DMS79 treated with DMSO at 0.1 percent for 48 hours (cell line): ENCODE measurements at regions not wholly inside any gene's neighbourhood (a gene's known extent, or its start where the extent isn't known, plus 50 kb on each side); places are given as distances from the start of the nearest gene placed in this dataset.

ENCODE experiments used
- DNase-seq: peaks from one replicate; lab custom pipeline; 2025; lab: John Stamatoyannopoulos, UW

DNA sequence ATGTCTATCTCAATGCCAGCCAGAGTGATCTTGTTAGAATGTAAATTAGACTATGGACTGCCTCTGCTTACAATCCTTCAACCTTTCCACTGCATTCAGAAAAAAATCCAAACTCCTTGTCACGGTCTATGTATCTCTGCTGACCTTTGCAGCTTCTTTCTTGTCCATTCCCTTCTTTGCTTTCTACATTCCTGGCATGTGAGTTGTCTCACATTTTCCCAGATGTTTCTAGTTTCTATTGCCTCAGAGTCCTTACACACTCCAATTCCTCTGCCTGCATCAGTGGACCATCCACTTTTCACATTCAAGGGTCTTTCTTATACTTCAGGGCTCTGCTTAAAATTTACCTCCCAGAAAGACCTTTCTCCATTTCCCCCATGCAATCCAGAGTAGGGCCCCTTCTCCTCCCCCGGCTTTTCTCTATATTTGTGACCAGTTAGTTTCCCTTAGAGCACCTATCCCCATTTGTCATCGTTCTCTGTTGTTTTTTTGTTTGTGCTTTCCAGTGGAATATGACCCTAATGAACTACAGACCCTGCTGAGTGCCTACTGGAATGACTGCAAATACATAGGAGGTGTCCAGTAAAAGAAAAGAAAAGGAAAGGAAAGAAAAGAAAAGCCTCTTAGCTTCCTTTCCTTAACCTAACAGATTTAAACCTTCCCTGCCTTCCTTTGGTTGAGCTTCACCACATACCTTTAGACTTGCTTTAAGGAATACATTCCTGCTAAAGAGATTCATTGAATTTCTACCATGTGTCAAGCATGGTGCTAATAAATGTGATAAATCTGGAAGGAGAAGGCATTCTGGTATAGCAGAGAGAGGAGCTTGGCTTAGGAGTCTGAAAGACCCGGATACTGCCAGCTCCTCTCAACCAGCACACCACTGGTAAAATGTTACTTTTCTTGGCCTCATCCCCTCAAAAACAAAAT lies 102.0 kb downstream of the DIRAS3 start:
- DNase-seq, result no peak

DNA sequence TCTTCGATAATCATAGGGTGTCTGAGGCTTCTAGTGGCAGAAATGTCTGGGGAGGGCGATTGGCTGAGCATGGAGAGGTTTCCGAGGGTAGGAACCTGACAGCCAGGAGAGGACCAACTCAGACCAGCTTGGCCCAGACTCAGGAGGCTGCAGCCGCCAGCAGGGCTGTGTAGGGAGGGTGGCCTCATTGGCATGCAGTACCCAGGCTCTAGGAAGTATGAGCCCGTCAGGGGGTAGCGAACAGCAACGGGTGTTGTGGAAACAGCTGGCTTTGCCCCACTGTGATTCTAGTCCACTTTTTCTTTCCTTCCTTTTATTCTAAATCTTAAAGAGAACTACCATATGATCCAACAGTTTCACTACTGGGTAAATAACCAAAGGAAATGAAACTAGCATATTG lies 103.3 kb downstream of the DIRAS3 start:
- no peak for DNase-seq

DNA sequence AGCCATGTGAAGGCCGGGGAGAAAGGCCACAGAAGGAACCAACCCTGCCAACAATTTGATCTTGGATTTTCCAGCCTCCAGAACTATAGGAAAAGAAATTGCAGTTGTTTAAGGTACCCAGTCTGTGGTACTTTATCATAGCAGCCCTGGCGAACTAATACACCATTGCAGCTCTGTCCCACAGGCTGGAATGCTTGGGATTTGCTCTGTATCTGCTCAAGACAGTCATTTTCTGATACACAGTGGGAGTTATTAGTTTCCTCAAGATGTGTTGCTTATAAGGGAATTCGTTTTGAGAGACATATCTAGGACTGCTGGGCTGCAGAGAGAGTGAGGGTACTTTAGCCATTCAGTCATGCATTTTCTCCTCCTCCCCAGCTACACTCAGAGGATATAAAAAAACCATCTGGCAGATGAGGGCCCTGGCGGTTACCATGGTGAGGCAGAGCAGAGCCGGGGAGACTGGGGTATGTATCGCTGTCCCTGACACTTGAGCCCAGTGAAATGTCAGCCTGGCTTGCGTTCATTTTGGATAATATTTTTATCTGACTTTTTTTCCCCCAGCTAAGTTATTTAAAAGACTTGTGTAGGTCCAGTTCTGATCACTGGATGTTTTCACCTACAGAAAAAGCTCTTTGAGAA lies 104.6 kb downstream of the DIRAS3 start:
- peak; percentile 33 for DNase-seq

DNA sequence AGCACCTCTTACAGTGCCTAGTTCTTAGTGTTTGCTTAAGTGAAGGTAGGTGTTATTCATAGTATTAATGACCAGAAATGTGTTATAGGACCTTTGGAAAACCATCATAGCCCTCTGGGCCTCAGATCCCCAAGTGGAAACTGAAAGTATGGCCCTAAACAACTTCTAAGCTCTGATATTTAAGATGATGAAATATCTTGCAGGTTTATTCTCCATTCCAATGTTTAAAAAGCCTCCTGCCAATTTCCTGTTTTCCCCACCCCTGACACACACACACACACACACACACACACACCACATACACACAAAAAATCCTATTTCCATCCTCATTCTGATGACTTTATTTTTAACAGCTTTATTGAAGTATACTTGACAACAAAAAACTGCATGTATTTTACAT lies 108.2 kb downstream of the DIRAS3 start:
- no peak for DNase-seq

DNA sequence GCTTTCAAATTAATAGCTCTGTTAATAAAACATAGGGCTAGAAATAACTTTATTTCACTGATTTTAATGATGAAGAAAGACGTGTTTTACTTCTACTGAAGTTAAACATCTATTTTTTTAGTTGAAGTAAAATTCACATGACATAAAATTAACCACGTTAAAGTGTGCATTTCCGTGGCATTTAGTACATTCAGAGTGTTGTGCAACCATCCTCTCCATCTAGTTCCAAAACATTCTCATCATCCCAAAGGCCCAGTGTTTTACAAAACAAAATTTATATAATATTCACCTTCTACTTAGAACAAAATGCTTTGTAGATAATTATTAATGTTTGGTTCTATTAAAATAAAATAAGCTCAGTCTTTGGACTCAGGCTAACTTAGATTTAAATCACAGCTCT lies 108.5 kb upstream of the GNG12 start:
- no peak for DNase-seq

DNA sequence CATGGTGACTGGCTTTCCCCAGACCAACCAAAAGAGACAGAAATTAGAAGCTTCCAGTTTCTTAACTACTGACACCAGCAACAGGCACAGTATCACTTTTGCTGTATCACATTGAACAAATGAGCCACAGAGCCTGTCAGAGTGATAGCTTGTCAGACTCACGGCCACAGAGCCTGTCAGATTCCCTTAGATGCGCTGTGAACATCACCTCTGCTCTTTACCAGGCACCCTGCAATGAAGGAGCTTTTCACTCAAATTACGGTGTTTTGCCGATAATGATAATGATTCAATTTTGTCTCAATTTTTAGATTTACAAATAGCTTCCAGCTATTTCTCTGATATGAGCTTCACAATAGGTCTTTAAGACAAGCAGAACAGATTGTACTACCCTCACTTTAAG lies 107.9 kb upstream of the GNG12 start:
- no peak for DNase-seq

DNA sequence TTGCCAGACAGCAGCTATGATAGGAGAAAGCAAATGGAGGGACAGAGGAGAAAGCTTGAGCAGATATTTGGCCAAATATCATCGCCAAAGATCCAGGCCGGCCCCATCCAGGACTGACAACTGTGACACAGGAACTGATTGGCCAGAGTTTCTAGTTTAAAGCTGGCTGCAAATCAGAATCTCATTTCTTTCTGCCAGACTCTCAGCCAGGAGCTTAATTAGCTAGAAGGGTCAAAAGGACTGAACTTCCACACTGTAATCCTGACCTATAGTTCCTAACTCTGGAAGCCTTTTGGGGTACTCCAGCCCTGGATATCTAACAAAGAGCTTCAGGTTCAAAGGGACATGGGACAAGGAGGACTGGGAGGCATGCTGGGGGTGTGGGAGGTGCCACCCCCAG lies 106.7 kb upstream of the GNG12 start:
- no peak for DNase-seq

DNA sequence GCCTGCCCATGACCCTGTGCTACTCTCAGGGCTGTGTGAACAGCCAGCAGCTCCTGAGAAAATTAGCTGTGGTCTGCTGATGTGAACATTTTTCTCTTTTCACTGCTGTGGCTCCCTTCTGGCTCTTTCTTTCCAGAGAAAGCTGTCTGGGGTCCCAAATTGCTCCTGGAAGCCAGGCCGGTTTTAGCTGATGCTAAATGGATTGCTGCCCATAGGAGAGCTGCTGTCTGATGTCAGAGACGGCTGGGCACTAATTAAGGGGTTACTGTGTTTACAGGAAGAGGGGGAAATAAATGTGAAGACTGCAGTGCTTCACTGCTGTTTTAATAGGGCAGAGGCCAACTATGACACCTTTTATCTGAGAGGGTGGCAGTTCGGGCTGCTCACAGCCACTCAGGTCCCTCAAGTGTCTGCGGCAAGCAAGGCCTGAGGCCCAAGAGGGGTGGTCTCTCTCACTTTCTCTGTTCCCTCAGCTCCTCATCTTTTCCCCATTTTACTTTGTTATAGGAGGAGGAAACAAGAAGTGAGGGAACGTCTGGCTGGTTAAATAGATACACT lies 106.0 kb upstream of the GNG12 start:
- DNase-seq, result no peak

DNA sequence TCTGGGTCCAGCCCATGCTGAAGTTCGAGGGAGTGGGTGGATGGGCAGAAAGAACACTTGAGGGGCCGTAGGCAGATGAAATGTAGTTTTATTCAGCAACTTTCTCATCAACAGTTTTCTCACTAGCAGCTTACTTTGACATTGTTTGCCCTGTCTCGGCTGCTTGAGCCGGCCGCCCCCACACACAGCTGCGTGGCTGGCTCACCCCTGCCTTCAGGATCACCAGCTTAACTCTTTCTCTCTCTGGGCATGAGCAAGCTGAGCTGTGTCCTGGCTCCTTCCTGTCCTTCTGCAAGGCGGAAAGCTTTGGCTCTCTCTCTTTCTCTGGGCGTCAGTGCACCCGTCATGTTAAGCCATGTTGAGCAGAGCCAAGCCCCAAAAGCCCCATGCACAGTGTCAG lies 104.4 kb upstream of the GNG12 start:
- DNase-seq, result no peak

DNA sequence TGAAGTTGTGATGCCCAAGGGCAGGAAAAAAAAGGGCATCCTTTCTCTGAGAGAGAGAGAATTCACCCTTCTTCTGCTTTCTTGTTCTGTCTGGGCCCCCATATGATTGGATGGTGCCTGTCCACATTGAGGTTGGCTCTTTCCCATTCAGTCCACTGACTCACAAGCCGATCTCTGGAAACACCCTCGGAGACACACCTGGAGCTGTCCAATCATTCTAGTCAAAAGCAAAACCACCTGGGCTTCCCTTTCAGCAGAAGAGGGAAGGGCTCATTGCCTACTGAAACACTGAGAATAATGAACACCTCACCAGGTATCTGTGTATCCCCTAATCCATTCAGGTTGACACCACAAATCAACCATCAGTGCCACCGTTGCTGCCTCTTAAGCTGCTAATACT lies 103.7 kb upstream of the GNG12 start:
- DNase-seq, result no peak

DNA sequence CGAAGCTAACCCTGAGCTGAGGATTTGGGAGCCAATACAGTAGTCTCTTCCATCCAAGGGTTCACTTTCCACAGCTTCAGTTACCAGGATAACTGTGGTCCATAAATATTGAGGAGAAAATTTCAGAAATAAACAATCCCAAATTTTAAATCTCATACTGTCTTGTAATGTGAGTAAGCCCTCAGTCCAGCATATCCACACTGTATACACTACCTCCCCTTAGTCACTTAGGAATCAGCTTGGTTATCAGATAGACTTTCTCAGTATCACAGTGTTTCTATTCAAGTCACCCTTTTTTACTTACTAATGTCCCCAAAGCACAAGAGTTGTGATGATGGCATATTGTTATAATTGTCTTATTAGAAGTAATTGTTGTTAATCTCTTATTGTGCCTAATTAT lies 102.3 kb upstream of the GNG12 start:
- DNase-seq, result no peak

DNA sequence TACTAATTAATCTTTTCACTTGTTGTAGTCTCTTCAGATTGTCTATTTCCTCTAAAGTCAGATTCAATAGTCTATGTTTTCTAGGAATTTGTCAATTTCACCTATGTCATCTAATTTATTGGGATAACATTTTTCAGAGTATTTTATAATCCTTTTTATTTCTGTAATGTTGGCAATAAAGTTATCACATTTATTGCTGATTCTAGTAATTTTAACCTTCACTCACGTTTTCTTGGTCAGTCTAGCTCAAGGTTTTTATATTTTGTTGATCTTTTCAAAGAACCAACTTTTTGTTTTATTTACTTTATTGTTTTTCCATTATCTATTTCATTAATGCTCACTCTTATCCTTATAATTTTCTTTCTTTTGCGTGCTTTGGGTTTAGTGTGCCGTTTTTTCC lies 97.9 kb upstream of the GNG12 start:
- no peak for DNase-seq

DNA sequence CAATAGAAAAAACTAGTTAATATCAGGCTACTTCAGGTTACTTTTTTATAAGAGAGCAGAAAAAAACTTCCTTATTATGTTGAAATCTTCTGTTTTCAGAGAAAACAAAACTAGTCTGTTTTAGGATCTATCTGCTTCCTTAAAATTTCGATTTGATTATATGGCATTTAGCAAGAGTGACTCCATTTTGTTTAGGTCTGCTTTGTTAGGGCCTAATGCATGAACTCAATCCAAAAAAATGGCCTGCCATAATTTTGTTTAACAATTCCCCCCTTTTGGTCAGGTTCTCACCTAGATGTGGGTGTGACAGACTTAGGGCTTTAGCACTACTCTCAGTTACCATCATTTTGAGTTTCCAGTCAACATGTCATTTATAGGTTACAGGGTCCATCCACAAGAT lies 89.8 kb upstream of the GNG12 start:
- no peak for DNase-seq

DNA sequence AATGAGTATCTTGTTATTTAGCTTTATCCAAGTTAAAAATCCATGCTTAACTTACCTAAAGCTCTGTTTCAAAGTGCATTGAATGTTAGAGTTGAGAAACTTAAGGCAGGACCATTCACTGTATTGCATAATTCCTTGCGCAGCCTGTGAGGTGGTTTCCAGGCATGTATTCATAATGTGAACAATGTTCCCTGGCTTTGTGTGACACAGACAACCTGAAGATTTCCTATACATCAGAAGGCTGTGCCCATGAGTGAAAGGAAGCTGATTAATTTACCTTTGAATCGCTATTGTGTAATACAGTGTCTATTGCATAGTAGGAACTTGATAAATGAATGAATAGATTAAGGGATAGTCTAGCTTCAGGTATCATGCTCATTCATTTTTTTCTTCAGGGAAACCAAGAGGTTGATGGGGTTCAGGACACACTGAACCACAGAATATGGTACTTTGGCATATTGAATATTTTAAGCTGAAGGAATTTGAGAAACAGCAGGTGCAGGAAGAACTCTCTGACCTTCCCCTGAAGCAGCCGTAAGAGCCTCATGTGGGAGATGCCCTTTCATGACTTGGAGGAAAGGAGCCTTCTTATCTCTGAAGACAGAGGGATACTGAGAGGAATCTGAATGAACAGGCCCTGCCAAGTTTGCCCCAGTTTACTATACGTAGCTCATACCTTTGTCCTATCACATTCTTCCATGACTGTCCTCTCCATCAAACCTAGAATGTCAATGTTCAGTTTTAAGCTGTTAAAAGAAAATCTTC lies 88.6 kb upstream of the GNG12 start:
- DNase-seq, result no peak

DNA sequence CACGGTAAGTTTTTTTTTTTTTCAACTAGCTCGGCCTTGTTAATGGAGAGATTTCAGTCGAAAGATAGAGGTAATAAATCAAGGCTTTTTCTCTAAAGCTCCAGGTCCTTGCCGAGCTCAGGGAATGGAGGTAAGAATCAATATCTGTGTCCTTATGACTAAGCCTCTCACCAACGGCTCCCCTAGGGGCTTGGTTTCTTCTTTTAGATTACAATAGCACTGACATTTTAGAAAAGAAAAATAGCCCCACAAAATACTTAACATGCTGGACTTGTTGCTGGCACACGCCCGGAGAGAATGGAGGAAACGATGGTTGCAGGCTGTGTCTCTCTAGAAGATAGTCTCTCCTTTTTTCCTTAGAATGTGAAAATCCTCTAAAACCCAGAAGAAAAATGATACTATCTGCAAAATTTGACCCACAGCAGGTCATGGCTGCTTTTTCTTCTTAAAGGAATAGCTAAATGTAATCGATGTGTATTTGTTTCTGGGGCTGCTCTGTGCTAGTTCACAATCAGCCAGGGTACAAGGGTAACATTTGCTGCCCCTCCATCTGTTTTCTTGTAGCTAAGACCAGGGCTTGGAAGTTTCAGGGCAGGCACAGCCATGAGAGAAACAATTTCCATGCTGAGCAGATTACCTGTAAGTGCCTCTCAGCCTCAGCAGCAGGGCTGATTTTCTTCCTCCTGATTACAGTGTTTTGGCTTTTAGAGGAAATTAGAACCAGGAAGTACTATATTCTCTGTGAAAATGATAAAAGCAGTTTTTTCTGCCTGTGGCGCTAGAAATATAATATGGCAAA lies 86.2 kb upstream of the GNG12 start:
- no peak for DNase-seq

DNA sequence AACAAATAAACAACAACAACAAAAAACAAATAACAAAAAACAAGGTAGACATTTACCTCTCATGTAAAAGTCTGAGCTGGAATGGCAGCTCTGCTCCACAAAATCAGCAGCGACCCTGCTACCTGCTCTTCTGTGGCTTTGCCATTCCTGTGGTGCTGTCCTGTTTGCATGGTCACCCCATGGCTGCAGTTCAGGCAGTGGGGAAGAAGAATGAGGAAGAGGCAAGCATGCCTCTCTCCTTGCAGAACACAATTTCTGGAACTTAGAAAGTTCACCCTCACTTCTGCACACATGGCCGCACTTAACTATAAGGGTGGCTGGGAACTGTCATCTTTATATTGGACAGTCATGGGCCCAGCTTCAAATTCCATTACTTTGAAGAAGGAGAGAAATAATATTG lies 84.8 kb upstream of the GNG12 start:
- no peak for DNase-seq

DNA sequence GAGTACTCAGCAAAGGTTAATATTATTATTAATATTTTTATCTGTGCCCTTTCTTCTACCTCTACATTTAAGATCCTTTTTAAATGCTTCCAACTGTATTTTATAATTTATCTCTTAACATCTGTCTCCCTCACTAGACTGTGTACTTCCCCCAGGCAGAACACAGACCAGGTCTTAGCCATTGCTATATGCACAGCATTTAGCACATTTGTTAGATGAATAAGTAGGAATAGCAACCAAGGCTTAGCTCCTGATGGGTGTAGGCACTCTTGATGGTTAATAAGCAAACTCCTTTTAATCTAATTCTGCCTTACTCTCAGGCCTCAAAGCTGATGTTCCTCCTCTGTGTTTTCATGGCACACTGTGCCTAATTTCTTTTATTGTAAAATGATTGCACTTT lies 83.7 kb upstream of the GNG12 start:
- no peak for DNase-seq

DNA sequence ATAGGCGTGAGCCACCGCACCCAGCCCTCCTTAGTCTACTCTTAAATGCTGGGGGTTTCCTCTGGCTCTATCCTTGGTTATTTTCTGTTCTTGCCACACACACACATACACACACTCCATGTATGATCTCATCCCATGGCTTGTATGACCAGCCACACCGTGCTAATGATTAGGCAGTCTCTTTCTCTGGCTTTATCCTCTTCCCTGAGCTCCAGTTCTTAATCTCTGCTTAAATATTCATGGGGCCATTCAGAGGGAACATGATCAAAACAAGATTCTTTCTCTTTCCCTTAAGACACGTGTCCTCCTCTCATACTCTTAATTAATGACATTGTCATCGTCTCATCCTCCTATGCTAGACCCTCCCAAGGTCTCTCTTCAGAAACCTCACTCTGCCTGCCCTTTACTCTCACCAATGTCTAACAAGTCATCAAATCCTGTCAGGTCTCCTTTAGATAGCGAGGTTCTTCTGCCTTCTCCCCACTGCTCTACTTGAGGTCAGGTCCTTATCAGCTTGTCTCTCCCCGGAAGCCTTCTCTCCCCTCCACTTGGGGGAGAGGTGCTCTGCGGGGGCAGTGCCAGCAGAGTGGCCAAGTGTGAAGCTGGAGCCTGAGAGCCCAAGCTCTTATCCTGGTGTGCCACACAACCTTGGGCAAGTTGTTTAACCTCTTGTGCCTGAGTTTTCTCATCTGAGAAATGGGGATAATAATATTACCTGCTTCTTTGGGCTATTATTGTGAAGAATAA lies 83.0 kb upstream of the GNG12 start:
- DNase-seq, result no peak

DNA sequence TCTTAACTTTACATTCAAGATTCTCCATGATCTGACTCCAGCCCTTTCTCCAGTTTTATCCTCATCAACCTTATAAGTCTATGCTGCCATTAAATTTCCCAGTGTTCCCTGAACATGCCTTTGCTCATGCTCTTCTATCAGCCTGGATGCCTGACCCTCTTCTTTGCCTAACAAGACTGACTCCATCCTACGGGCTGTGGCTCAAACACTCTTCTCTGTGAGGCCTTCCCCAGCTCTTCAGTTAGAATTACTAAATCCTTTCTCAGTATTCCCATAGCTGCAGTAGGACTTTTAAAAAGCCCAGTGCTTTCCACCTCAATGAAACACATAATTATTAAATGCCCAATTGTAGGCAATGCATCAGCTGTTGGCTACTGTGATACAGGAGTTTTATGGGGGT lies 76.5 kb upstream of the GNG12 start:
- DNase-seq, result no peak

DNA sequence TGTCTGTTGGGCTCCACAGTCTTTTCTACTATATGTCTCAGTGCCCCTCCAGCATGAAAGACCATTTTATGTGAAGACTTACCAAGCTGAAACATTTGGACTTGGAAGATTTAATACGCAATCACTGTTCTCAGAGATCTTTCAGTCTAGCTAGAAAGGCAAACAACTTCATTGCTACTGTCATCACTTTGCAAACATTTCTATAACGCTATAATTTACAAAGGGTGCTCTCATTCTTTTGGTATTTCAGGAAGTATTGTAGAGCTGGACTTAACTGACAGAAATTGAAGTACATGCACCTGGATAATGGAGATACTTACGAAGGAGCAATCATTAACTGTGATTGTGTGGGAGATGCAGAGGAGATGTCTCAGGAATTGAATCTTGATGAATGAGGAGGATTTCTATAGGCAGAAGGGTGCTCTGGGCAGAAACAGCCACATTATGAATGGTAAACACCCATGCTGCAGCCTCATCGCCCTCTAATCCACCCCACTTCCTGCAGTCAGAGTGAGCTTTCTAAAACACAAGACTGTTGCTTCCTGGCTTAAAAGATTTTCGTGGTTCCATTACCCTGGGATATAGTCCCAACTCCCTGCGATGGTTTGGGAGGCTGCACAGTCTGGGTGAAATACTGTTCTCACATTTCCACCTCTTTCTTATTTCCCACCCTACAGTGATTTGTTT lies 75.1 kb upstream of the GNG12 start:
- DNase-seq, result no peak
